HL-60 (cell line): ENCODE measurements at regions not wholly inside any gene's neighbourhood (a gene's known extent, or its start where the extent isn't known, plus 50 kb on each side); places are given as distances from the start of the nearest gene placed in this dataset.

Experiments
- SPI1 ChIP-seq: IDR thresholded peaks from 2 replicates; pipeline ENCODE4 v1.6.1; 2012; ENCODE audit warnings: low read depth, mild to moderate bottlenecking, borderline replicate concordance
- TF ChIP-seq, protein P1 (sequence below): IDR thresholded peaks from one replicate; pipeline ENCODE4 v1.5.1; 2011; ENCODE audit warnings: low read length, control low read depth, inconsistent platforms; ENCODE audit not compliant: insufficient read depth

DNA sequence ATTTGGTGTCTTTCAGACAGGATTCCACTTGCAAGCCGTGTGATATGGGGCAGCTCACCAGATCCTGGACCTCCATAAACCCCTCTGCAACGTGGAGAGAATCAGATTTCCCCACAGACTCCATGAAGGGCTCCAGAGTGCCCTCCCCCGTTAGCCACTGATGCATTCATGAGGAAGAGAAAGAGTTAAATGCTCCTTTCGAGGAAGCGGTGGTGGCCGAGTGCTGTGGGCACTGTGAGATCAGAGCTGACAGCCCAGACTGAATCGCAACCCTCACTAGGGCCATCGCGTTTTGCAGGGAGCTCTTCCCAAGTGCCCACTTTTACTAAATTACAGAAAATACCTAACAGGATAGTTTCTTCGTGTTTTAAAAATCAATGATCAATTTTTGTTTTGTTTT is 226.3 kb upstream of the ZNF32 start:
- TF ChIP-seq, protein P1, sequence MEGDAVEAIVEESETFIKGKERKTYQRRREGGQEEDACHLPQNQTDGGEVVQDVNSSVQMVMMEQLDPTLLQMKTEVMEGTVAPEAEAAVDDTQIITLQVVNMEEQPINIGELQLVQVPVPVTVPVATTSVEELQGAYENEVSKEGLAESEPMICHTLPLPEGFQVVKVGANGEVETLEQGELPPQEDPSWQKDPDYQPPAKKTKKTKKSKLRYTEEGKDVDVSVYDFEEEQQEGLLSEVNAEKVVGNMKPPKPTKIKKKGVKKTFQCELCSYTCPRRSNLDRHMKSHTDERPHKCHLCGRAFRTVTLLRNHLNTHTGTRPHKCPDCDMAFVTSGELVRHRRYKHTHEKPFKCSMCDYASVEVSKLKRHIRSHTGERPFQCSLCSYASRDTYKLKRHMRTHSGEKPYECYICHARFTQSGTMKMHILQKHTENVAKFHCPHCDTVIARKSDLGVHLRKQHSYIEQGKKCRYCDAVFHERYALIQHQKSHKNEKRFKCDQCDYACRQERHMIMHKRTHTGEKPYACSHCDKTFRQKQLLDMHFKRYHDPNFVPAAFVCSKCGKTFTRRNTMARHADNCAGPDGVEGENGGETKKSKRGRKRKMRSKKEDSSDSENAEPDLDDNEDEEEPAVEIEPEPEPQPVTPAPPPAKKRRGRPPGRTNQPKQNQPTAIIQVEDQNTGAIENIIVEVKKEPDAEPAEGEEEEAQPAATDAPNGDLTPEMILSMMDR: no peak
- no peak for TF ChIP-seq SPI1
